Smooth muscle cell (in vitro differentiated cells): ENCODE measurements at regions not wholly inside any gene's neighbourhood (a gene's known extent, or its start where the extent isn't known, plus 50 kb on each side); places are given as distances from the start of the nearest gene placed in this dataset.

ENCODE experiments used
- DNase-seq: peaks from one replicate; lab custom pipeline; 2025; ENCODE audit not compliant: unreplicated experiment; lab: John Stamatoyannopoulos, UW
- H2AFZ ChIP-seq: fragments of 200-600 bp; sonication (generic); 2 replicates; pipeline ENCODE4 v1.6.0; 2016; ENCODE audit warnings: antibody characterized with exemption, low read depth, mild to moderate bottlenecking
- H3F3A ChIP-seq: fragments of 200-600 bp; sonication (generic); 2 replicates; pipeline ENCODE4 v1.6.0; 2017; ENCODE audit warnings: antibody characterized with exemption, low read depth
- H3K27ac ChIP-seq: fragments of 200-600 bp; sonication (generic); 2 replicates; pipeline ENCODE4 v1.5.1; 2016; ENCODE audit warnings: low read depth, mild to moderate bottlenecking
- H3K27me3 ChIP-seq: fragments of 200-600 bp; sonication (generic); 2 replicates; pipeline ENCODE4 v1.6.1; 2016; ENCODE audit warnings: low read depth, mild to moderate bottlenecking
- H3K36me3 ChIP-seq: fragments of 200-600 bp; sonication (generic); 2 replicates; pipeline ENCODE4 v1.5.1; 2016; ENCODE audit warnings: low read depth
- H3K4me1 ChIP-seq: fragments of 200-600 bp; sonication (generic); 2 replicates; pipeline ENCODE4 v1.5.1; 2016; ENCODE audit warnings: low read depth
- H3K4me2 ChIP-seq: fragments of 200-600 bp; sonication (generic); 2 replicates; pipeline ENCODE4 v1.6.0; 2016; ENCODE audit warnings: mild to moderate bottlenecking
- H3K4me3 ChIP-seq: fragments of 200-600 bp; sonication (generic); 2 replicates; pipeline ENCODE4 v1.5.1; 2016; ENCODE audit warnings: mild to moderate bottlenecking
- H3K79me2 ChIP-seq: fragments of 200-600 bp; sonication (generic); 2 replicates; pipeline ENCODE4 v1.6.0; 2016; ENCODE audit warnings: low read depth, mild to moderate bottlenecking
- H3K9ac ChIP-seq: fragments of 200-600 bp; sonication (generic); 2 replicates; pipeline ENCODE4 v1.6.0; 2016; ENCODE audit warnings: low read depth
- H3K9me3 ChIP-seq: fragments of 200-600 bp; sonication (generic); replicated peaks from 2 replicates; pipeline ENCODE4 v1.5.1; 2016; ENCODE audit warnings: low read depth
- H4K20me1 ChIP-seq: fragments of 200-600 bp; sonication (generic); 2 replicates; pipeline ENCODE4 v1.6.0; 2016; ENCODE audit warnings: low read depth
- whole genome bisulfite sequencing: methylation state at CpG from one replicate; pipeline ENCODE4 v1.1.7; 2016; ENCODE audit warnings: low lambda C conversion rate; 5-methylcytosine and 5-hydroxymethylcytosine counted together
- TF ChIP-seq, protein P1 (sequence below): fragments of 200-600 bp; sonication (generic); IDR thresholded peaks from 2 replicates; pipeline ENCODE4 v1.5.1; 2017; ENCODE audit warnings: borderline replicate concordance, mild to moderate bottlenecking, antibody characterized with exemption; ENCODE audit not compliant: insufficient read depth, poor library complexity, severe bottlenecking

DNA sequence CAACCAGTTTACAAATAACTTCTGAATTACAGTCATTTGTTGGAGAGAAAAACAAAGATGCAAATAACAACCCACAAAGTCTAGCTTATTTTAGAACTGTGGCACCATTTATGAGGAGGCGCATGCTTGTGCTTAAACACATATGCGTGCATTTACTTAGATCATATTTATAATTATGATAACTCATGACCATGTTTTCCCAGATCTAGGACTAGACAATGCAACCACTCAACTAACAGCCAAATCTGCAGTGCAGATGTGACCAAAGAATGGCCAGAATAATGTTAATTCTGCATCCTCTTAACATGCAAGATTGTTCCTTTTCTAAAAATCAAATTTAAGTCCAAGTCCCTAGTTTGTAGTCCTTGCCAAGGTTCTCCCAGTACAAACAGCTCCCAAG is 167.3 kb upstream of the FST start:
- TF ChIP-seq, protein P1, sequence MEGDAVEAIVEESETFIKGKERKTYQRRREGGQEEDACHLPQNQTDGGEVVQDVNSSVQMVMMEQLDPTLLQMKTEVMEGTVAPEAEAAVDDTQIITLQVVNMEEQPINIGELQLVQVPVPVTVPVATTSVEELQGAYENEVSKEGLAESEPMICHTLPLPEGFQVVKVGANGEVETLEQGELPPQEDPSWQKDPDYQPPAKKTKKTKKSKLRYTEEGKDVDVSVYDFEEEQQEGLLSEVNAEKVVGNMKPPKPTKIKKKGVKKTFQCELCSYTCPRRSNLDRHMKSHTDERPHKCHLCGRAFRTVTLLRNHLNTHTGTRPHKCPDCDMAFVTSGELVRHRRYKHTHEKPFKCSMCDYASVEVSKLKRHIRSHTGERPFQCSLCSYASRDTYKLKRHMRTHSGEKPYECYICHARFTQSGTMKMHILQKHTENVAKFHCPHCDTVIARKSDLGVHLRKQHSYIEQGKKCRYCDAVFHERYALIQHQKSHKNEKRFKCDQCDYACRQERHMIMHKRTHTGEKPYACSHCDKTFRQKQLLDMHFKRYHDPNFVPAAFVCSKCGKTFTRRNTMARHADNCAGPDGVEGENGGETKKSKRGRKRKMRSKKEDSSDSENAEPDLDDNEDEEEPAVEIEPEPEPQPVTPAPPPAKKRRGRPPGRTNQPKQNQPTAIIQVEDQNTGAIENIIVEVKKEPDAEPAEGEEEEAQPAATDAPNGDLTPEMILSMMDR = no peak

DNA sequence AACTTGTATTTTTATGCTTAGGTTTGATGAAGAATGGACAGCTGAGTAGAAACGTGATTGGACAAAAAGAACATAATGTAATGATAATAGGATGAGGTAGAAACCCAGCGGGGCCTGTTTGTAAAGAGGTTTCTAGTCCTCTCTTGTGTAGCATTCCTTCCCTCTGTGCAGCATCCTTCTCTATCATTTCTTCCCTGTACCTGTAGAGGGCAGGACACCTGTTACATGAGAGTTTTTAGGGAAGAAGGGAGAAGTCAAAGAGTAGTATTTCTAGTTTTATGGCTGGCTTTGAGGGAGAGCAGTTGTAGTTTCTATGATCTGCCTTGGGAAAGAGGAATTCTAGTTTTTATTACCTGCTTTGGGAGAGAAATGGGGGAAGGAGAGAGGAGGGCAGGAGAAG is 162.1 kb upstream of the FST start:
- Histone ChIP-seq H3K27me3 (no peaks in the 10 kb centered on the region), H3K79me2 (no peaks in the 10 kb centered on the region), H3K4me1 (no peaks in the 10 kb centered on the region), H3K9me3 (peaks cover 10% of the 10 kb centered on the region), H3K4me2 (no peak overlapping the region), H3F3A (peaks cover 3% of the 10 kb centered on the region), H2AFZ (no peak overlapping the region), H3K27ac (no peak overlapping the region), H3K9ac (no peak overlapping the region), H3K4me3 (no peak overlapping the region), H3K36me3 (peaks cover 4% of the 10 kb centered on the region), H4K20me1 (no peaks in the 10 kb centered on the region)
- 59% methylated on average over 2 of the region's 2 CpGs for WGBS
- DNase-seq = no peak
- TF ChIP-seq, protein P1 = peak; percentile 16

More for the DNA sequence above, 167.3 kb upstream of the FST start:
- H3K4me2 ChIP-seq = no peak overlapping the region
- H3K9ac ChIP-seq = no peak overlapping the region
- peaks cover 4% of the 10 kb centered on the region for H3K36me3 ChIP-seq
- H3K79me2 ChIP-seq = no peaks in the 10 kb centered on the region
- 89% methylated on average over 2 of the region's 2 CpGs for WGBS
- H3K27me3 ChIP-seq = no peaks in the 10 kb centered on the region
- DNase-seq = no peak
- H3K4me3 ChIP-seq = no peak overlapping the region
- peaks cover 13% of the 10 kb centered on the region for H3K9me3 ChIP-seq
- no peak overlapping the region for H3K27ac ChIP-seq
- no peak overlapping the region for H2AFZ ChIP-seq
- no peaks in the 10 kb centered on the region for H4K20me1 ChIP-seq
- no peaks in the 10 kb centered on the region for H3F3A ChIP-seq
- no peaks in the 10 kb centered on the region for H3K4me1 ChIP-seq

DNA sequence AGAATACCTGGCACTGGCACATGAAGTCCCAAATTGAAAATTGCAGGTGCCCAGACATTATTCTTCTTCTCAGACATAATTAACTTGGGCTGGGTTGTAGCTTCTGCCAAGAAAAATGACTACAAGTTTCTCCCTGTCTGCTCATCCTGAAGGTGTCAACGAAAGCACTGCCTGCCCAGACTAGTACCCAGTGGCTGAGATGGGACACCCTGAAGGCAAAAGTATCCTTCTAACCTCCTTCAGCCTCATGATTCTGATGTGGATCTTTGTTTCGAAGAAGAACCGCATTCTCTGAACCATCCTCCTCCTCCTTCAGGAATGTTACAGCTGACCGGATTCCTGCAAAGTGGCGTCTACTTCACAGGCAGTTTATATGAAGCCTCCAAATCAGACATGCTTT is 161.1 kb upstream of the FST start:
- Histone ChIP-seq H3K27me3 (no peaks in the 10 kb centered on the region), H3F3A (peaks cover 3% of the 10 kb centered on the region), H3K4me3 (no peak overlapping the region), H2AFZ (peak overlapping the region; percentile 74), H3K4me2 (peak overlapping the region; percentile 46), H3K27ac (no peak overlapping the region), H4K20me1 (no peaks in the 10 kb centered on the region), H3K4me1 (no peaks in the 10 kb centered on the region), H3K9ac (no peak overlapping the region), H3K79me2 (no peaks in the 10 kb centered on the region), H3K9me3 (peaks cover 10% of the 10 kb centered on the region), H3K36me3 (peaks cover 4% of the 10 kb centered on the region)
- TF ChIP-seq, protein P1 = no peak
- no peak for DNase-seq
- 60% methylated on average over 5 of the region's 5 CpGs for WGBS

DNA sequence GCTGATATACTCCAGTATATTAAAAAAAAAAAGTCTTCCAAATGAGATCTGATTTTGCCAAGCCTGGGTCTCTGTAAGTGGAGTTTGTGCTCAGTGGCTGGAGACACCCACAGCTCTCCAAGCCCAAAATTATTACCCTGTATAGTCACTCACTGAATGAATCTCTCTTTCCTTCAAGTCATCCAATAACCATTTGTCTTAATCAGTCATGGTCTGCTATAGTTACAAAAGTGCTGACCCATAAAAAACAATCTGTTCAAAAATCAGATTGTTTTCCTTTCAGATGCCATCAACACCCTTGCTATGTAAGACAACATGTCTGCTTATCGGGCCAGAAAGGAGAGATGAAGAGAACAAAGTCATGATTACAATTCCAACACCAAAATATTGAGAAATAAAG is 159.4 kb upstream of the FST start:
- Histone ChIP-seq H3K36me3 (peaks cover under 1% of the 10 kb centered on the region), H3K27ac (no peak overlapping the region), H3F3A (peaks cover 3% of the 10 kb centered on the region), H4K20me1 (no peaks in the 10 kb centered on the region), H3K79me2 (no peaks in the 10 kb centered on the region), H3K9ac (no peak overlapping the region), H3K4me2 (no peak overlapping the region), H3K4me3 (no peak overlapping the region), H3K27me3 (no peaks in the 10 kb centered on the region), H3K9me3 (peaks cover 4% of the 10 kb centered on the region), H3K4me1 (no peaks in the 10 kb centered on the region), H2AFZ (no peak overlapping the region)
- 86% methylated on average over 1 of the region's 1 CpG for WGBS
- TF ChIP-seq, protein P1 = no peak
- no peak for DNase-seq
